GF-D8 (cell line): ENCODE measurements at regions not wholly inside any gene's neighbourhood (a gene's known extent, or its start where the extent isn't known, plus 50 kb on each side); places are given as distances from the start of the nearest gene placed in this dataset.

Source experiments
- DNase-seq: peaks from one replicate; lab custom pipeline; 2025; lab: John Stamatoyannopoulos, UW

DNA sequence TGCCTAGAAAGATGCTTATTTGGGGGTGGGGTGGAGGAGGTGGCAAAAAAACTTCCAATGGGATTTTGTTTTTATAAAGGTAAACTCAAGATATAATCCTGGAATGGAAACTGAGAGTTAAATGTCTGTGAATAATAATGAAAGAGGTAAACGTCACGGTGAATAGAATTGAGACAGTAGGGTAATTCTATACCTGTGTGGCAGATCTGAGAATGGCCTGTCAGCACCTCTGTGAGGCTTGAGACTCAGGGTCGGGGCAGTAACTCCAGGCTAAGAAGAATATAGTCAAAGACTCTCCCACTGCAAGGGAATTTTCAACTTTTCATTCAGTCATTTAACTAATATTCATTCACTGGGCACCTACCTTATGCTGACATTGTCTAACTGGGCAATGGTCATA, 581.2 kb upstream of the ZNF608 start:
- DNase-seq: no peak

GRCh38 chr5:125331987-125332598, 585.7 kb upstream of the ZNF608 start:
- DNase-seq: no peak

GRCh38 chr5:125333416-125333815, 587.0 kb upstream of the ZNF608 start:
- DNase-seq: no peak

DNA sequence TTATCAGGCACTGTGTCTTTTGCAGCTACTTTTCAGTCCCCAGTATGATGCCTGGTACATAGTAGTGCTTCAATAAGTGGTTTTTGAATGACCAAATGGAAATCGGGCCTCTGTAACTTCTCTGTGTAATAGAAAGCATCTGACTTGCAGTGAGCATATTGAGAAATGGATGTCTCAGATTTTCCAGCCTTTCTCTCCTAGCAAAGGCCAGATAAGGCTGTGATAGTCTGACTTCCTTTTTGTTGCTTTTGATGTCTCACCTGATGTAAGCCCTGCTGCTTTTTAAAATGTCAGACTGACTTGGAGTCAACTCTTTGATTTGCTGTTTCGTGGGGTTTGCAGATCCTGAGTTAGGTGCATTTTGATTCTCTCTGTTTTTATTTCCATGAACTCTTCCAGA, 590.0 kb upstream of the ZNF608 start:
- DNase-seq: no peak

GRCh38 chr5:125337294-125337693, 590.9 kb upstream of the ZNF608 start:
- DNase-seq: no peak

DNA sequence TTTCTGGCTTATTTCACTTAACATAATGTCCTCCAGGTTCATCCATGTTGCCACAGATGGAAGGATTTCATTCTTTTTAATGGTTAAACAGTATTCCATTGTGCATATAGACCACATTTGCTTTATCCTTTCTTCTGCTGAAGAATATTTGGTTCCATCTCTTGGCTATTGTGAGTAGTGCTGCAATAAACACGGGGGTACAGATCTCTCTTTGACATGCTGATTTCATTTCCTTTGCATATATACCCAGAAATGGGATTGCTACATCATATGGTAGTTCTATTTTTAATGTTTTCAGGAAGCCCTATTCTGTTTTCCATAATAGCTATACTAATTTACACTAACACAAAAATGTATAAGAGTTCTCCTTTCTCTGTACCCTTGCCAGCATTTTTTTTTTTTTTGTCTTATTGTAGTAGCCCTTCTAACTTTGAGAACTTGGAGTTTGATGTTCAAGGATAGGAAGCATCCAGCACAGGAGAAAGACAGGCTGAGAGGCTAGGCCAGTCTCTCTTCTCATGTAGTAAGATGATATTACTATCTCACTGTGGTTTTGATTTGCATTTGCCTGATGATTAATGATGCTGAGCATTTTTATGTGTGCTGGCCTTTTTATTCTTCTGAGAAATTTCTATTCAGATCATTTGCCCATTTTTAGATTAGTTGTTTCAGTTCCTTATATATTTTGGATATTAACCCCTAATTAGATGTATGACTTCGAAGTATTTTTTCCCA, 592.2 kb upstream of the ZNF608 start:
- DNase-seq: no peak

- DNase-seq: no peak
Measured at GRCh38 chr5:125341436-125341835, 595.0 kb upstream of the ZNF608 start.

DNA sequence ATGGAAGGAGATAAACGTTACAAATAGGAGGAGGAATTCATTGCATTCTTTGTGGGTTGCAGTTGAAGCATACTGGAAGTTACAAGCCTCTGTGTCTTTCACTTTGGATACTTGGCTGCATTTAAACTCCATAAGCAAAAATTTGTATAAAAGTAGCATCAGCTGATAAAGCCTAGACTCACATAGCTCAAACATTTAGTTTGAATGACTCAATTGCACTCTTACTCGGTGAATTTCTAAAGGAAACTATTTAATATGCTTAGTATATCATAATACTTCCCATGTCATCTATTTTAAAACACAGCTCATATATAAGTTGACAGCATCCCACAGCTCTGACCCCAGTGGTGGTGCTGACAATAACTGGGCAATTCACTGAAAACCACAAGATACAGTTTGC, 596.6 kb upstream of the ZNF608 start:
- DNase-seq: no peak

DNA sequence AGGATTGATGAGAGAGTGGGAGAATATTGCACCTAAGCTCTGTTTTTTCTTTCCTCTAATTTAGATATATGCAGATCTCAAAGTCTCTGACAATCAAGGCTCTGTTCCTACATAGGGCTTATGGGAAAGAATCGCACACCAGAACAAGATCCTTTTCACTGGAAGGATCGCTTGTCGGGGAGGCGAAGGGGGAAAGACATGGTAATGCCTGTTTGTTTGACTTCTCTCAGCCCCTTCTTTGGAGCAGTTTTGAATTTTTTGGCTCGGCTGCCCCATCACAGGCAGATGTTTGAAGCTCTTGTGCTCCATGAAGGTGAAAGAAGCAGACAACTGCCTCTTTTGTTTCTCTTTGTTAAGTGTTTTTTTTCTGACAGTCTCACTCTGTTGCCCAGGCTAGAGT, 599.9 kb upstream of the ZNF608 start:
- DNase-seq: no peak

DNA sequence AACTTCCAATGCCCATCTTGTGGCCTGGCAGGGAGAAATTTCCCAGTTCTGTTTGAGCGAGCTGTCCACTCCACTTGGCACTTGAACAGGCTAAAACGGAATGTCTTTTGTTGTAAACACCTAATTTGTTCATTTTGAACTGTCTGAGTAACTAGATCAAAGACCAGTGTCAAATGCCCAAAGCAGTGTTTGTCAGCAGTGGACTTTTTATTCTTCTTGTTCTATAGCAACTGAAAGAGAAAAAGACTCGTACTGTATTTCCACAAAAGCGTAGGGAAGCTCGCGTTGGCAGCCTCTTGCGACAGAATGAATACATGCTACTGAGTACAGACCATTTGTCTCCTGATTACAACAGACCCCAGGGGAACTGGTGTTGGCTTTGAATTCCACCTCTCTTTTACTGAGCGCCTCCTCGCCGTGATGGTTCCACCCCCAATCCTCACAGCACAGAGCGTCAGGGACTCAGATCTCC, 601.8 kb upstream of the ZNF608 start:
- DNase-seq: no peak

GRCh38 chr5:125348936-125349831, 602.7 kb upstream of the ZNF608 start:
- no peak for DNase-seq

DNA sequence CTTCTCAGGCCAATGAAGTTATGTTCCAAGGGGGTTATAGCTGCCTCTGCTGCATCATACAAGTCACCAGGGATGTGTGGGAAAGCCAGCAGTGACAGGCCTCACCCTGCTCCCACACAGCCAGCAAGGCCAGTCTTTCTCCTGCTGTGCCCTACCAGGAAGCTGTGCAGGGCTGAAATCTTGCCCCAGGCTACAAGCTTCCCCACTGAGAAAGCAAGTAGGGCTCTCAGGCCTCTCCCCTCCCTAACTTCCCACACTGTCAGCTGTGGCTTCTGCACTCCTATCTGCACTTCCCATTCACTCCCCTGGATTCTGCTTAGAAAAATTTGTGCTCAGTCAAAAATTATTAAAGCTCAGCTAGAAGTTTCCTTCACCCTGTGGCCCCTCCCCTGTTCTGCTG, 611.2 kb upstream of the ZNF608 start:
- no peak for DNase-seq

DNA sequence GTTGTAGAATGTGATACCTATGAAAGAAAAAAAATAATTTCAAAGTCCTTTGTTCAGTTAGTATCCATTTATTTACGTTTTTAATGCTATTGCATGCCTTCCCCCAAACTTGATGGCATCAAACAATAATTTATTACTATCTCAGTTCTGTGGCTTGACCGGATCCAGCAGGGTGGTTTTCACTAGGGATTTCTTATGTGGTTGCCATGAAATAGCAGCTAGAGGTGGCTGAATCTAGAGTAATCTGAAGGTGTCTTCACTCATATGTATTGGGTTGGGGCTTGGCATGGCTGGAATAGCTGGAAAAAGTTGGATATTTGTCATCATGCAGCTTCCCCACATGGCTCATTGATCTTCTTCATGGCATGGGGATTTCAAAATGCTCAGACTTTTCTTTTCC, 619.3 kb upstream of the ZNF608 start:
- no peak for DNase-seq

DNA sequence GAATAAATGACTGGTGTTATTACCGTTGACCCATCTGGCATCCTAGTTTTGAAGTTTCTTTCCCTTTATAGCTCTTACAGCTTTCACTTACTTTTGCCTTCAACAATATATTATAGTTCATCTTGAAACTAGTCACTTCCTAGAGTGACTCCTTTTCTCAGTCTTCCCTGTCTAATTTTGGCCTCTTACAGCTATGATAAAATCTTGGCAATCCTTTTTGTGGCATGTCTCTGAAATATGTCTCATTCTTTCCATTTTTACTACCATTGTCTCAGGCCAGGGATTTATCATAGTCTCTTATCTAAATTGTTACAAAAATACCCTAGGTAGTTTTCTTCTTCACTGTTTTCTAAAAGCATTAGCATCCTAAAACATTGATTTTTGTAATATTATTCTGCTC, 621.3 kb upstream of the ZNF608 start:
- DNase-seq: no peak

GRCh38 chr5:125370461-125371205, 624.2 kb upstream of the ZNF608 start:
- no peak for DNase-seq

- no peak for DNase-seq
Measured at GRCh38 chr5:125372694-125373631, 626.5 kb upstream of the ZNF608 start.

- no peak for DNase-seq
Measured at GRCh38 chr5:125375143-125375542, 628.7 kb upstream of the ZNF608 start.

GRCh38 chr5:125376059-125376641, 629.7 kb upstream of the ZNF608 start:
- no peak for DNase-seq

DNA sequence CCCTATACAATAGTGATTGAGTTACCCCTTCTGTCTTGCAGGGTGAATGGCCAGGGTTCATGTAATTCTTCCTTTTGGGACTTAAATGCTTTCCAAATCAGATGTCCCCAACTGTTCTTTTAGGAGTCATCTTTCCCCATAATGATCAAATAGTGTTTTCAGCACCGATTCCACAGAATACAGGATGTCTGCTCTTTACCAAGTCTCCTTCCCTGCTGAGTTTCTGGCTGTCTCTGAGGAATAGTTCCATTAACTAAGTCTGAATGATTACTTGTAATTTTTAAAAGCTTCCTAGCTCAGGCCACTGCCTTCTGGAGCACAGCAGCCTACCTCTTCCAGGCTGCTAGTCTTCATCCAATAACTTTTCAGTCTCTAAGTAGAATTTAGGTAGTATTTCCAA, 630.7 kb upstream of the ZNF608 start:
- no peak for DNase-seq

DNA sequence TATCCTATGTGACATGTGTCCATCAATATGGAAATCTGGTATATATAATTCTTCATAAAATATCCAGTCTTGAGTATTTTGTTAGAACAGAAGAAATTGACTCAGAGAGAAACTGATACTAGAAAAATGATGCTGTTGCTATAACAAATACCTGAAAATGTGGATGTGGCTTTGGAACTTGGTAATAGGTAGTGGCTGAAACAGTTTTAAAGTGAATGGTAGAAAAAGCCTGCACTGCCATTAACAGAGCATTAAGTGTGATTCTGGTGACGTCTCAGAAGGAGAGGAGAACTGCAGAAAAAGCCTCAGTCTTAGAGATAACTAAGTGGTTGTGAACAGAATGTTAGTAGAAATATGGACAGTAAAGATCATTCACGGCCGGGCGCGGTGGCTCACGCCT, 634.9 kb upstream of the ZNF608 start:
- no peak for DNase-seq

DNA sequence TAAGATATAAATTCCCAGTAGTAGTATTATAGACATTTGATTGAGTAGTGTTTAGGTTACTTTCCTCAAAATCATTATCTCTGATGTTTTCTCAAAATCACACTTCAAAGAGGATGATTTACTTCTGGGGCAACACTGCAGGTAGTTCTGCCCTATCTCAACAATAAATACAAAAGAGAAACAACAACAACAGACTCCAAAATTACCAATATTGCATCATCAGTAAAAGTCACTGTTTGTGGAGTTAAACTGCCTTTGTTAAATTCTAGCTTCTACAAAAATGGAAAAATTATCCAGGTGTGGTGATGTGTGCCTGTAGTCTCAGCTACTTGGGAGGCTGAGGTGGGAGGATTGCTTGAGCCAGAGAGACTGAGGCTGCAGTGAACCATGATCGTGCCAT, 637.6 kb upstream of the ZNF608 start:
- no peak for DNase-seq
